ENCODE measurements at regions not wholly inside any gene's neighbourhood (a gene's known extent, or its start where the extent isn't known, plus 50 kb on each side); places are given as distances from the start of the nearest gene placed in this dataset.

DNA sequence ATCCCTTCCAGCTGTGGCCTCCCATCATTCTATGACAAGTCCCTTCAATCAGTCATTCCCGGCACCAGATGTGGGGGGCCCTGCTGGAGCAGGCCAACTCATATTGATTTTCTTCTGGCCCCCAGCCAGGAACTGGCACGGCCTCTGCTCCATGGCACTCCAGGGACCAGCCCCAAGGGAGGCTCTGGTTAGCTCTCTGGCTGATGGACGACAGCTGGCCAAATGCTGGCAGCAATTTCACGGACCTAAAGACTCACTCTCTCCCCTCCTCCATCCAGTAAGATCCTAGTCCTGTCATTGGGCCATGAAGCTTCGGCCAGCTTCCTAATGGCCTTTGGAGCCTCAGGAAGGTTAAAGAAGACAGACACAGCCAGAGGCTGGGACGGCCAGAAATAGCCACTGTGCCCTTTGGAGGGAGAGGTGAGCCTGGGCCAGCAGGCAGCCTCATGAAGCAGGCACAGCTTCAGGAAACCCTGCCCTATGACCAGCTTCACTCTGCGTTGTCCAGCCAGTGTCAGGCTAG lies 131.0 kb downstream of the MEX3B start:
- FAIRE-seq (no peak), DNase-seq (ENCODE audit: insufficient read length, low spot score) (no peak)
- TF ChIP-seq, protein P1, sequence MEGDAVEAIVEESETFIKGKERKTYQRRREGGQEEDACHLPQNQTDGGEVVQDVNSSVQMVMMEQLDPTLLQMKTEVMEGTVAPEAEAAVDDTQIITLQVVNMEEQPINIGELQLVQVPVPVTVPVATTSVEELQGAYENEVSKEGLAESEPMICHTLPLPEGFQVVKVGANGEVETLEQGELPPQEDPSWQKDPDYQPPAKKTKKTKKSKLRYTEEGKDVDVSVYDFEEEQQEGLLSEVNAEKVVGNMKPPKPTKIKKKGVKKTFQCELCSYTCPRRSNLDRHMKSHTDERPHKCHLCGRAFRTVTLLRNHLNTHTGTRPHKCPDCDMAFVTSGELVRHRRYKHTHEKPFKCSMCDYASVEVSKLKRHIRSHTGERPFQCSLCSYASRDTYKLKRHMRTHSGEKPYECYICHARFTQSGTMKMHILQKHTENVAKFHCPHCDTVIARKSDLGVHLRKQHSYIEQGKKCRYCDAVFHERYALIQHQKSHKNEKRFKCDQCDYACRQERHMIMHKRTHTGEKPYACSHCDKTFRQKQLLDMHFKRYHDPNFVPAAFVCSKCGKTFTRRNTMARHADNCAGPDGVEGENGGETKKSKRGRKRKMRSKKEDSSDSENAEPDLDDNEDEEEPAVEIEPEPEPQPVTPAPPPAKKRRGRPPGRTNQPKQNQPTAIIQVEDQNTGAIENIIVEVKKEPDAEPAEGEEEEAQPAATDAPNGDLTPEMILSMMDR (IDR thresholded peaks at IDR 0.05; ENCODE audit: insufficient read depth, missing control alignments), result no peak

DNA sequence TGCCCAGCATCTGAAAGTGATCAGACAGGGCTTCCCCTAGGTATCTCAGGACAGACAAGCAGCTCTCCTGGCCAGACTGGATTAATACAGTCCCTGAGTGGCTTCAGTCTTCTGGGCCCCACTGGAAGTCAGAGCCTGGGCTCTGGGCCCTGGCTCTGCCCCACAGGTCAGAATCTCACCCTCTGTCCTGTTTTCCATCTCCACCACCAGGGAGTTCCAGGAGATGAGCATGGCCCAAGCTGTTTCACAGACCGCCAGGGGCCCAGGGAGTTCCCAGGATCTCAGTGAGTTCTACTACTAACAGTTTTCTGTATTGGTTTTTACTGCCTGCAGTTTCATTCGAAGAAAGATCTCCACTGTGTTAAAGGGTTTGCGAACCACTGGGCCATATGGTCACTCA lies 131.5 kb downstream of the MEX3B start:
- no peak for DNase-seq (ENCODE audit: insufficient read length, low spot score)
- FAIRE-seq, result no peak
- TF ChIP-seq, protein P1 (IDR thresholded peaks at IDR 0.05; ENCODE audit: insufficient read depth, missing control alignments), result no peak

DNA sequence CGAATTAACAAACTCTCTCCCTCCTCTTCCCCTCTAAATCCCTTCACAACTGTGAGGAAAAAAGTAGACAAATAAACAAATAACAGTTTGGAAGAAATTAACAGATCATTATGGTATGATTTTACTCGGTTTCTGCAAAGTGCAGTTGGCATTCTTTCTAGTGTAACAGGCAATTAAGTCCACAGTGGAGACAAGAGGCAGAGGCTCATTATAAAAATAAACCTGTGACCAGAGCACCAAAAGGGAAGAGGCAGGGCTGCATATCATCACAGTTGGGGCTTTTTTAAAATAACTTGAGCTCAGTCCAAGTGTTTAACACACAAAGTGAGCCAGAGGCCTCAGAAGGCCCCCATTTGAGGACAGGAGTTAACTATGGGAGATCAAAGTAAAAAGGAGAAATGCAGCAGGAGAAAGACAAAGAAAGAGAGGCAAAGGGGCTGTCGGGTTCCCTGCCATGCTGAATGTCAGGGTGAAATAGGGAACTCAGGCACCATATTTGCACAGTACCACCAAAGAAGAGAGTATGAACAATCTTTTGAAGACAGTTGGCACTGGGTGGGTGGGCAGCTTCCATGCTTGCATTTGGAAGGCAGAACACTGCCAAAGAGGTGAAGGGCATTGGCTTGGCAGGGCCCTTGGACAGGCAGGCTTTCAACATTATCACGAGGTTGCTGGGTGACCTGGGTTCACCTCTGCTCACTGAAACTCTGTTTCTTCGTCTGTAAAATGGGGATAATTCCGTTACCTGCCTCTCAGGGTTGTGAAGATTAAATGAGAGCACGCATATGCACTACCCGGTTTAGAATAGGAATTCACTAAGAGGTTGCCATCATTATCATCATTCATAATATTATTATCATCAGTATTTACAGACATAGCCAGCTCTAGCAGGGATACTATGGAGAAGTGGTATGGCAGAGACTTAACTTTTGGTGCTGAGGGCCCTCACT lies 134.5 kb downstream of the MEX3B start:
- DNase-seq (ENCODE audit: insufficient read length, low spot score), result no peak

DNA sequence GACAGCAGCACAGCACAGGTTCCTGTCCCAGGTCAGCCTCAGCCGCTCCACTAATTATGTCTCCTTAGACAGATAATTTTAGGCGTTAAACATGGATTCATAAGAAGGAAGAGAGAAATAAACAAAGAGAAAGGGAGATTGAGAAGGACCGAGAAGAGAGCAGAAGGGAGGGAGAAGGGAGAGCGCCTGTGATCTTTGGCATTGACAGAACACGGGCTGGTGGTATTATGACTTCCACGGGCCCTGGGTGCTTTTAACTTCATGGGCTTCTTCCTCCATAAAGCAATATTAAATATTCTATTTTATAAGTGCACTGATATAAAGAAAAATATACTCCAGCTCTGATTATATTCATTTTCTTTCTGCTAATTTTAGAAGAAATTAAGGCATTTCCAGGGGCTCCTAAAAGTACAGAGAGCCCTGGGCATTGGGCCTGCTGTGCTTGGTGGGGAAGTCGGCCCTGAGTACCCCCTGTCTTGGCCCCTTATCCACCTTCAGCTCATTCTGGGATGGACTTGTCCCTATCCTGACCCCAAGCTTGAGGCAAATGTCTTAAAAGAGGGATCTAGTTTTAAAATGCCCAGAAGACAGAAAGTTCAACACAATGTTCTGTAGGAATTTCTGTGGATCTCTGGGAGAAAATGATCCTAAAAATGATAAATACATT lies 135.3 kb downstream of the MEX3B start:
- FAIRE-seq, result no peak
- no peak for DNase-seq (ENCODE audit: insufficient read length, low spot score)
- TF ChIP-seq, protein P1 (IDR thresholded peaks at IDR 0.05; ENCODE audit: insufficient read depth, missing control alignments), result no peak

More for the DNA sequence above, 134.5 kb downstream of the MEX3B start:
- TF ChIP-seq, protein P1 (IDR thresholded peaks at IDR 0.05; ENCODE audit: insufficient read depth, missing control alignments), result no peak
- FAIRE-seq, result no peak

DNA sequence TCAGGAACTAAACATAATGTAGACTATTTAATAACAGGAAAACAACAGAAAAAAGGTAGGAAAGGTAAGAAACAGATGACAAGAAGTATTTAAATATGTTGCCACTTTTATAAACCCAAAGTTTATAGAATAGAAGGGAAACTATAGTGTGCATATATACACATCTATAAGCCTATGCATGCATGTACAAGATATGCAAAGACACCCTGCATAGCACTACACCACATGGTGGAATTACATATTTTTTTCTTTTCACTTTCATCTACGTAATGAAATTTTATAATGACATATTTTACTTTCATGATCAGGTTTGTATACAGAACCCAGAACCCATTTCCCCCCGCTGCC lies 136.8 kb downstream of the MEX3B start:
- DNase-seq (ENCODE audit: insufficient read length, low spot score) (no peak), FAIRE-seq (no peak)
- TF ChIP-seq, protein P1 (IDR thresholded peaks at IDR 0.05; ENCODE audit: insufficient read depth, missing control alignments), result no peak

DNA sequence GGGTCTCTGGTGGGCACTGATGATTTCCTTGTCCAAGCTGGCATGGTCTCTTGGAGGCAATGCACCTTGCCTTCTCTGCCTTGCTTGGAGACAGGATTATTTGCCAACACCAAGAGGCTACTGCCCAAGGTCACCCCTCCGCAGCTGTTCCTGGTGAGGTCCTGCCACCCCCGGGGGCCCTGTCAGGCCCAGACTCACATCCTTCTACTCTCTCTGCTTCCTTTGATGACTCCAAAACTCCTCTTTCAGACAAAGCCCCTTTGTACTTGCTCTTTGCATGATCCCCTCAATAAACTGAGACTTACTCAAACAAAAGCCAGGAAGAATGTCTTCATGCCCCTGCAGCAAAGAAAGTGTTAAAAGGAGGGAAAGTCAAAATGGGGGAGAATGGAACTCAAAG lies 137.7 kb downstream of the MEX3B start:
- TF ChIP-seq, protein P1 (IDR thresholded peaks at IDR 0.05; ENCODE audit: insufficient read depth, missing control alignments), result no peak
- FAIRE-seq (no peak), DNase-seq (ENCODE audit: insufficient read length, low spot score) (no peak)

Data from D721Med (cell line).